Mesodermal cell (in vitro differentiated cells): ENCODE measurements at regions not wholly inside any gene's neighbourhood (a gene's known extent, or its start where the extent isn't known, plus 50 kb on each side); places are given as distances from the start of the nearest gene placed in this dataset.
"Not testable (repeated sequence)": the region's sequence is repeated elsewhere in the genome, so short reads cannot be mapped to it uniquely, and the experiment has no call there.

Experiments used
- H3K27ac ChIP-seq: 2 replicates; pipeline ENCODE4 v1.7.0; 2013; ENCODE audit warnings: mild to moderate bottlenecking, low read depth, low read length, moderate library complexity; ENCODE audit not compliant: severe bottlenecking
- H3K36me3 ChIP-seq: 2 replicates; pipeline ENCODE4 v1.7.1; 2013; ENCODE audit warnings: mild to moderate bottlenecking, low read length, moderate library complexity; ENCODE audit not compliant: control insufficient read depth, insufficient read depth
- H3K4me1 ChIP-seq: one replicate; pipeline ENCODE4 v1.7.1; 2013; ENCODE audit warnings: mild to moderate bottlenecking, low read length; ENCODE audit not compliant: insufficient read depth, control insufficient read depth, poor library complexity, severe bottlenecking
- H3K4me3 ChIP-seq: 2 replicates; pipeline ENCODE4 v1.7.0; 2013; ENCODE audit warnings: low read length, control low read depth, mild to moderate bottlenecking; ENCODE audit not compliant: insufficient read depth, poor library complexity, severe bottlenecking; ENCODE audit errors: extremely low read depth
- H3K9me3 ChIP-seq: 2 replicates; pipeline ENCODE4 v1.7.1; 2013; ENCODE audit warnings: mild to moderate bottlenecking, low read length, moderate library complexity; ENCODE audit not compliant: control insufficient read depth
- WGBS, 2 experiments: methylation state at CpG; one replicate each; pipeline ENCODE4 v1.1.5; 2013; ENCODE audit warnings: missing lambda C conversion rate in 2 of 2; ENCODE audit not compliant: insufficient coverage in 2 of 2; 5-methylcytosine and 5-hydroxymethylcytosine counted together

GRCh38 chr1:143870388-143870787, 101.4 kb downstream of the FAM72C start:
- not testable (repeated sequence) for H3K9me3 ChIP-seq
- WGBS, 2 experiments = no CpG with 5 or more reads among the region's 1 CpG

GRCh38 chr1:143867590-143868220, 104.1 kb downstream of the FAM72C start:
- not testable (repeated sequence) for H3K27ac ChIP-seq, H3K9me3 ChIP-seq, H3K4me1 ChIP-seq, H3K36me3 ChIP-seq, H3K4me3 ChIP-seq
- no CpG with 5 or more reads among the region's 5 CpGs for WGBS, 2 experiments

More at GRCh38 chr1:143870388-143870787, 101.4 kb downstream of the FAM72C start:
- H3K27ac ChIP-seq, H3K36me3 ChIP-seq, H3K4me3 ChIP-seq, H3K4me1 ChIP-seq: not testable (repeated sequence)

DNA sequence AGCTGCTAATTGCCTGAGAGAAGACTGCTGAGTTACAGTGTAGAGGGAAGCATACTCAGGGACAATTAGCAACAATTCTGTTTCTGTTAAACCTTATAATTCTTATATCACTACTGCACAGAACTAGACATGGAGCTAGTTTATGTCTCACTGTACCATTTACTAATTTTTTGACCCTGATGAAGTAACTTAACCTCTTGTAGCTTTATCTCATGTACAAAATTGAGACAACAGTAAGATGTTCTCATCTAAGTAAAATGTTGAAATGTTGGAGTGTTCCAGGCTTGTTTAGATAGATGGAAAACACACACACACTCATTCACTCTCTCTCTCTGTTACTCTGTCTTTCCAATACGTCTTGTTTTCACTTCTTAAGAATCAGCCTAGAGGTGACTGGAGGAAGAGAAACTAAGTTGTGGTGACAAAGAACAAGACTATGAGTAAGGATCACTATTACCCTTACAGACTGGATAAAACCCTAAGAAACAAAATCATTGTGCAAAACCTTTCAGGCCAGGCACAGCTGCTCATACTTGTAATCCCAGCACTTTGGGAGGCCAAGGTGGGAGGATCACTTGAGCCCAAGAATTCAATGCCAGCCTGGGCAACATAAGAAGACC, 107.8 kb downstream of the FAM72C start:
- not testable (repeated sequence) for H3K9me3 ChIP-seq

DNA sequence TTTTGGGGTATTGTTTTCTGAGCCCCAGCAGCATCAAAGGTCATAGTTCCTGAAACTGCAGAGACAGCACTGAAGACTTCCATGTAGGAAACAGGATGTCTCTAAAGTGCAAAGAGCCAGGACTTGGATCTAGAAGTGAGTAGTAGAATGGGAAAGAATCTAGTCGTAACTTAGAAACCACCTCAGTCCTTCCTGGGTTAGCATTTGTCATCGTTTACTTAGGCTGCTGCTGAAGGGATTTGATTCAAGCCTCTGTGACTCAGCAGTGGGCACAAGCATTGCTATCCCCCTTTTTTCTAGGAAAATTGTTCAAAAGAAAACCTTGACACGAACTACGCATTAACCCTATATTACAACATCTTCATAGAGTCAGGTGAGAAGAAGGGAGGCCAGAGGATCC, 109.1 kb downstream of the FAM72C start:
- no CpG with 5 or more reads among the region's 4 CpGs for WGBS, 2 experiments

More for the DNA sequence above, 107.8 kb downstream of the FAM72C start:
- WGBS, 2 experiments = no CpG with 5 or more reads among the region's 1 CpG
- H3K4me3 ChIP-seq, H3K4me1 ChIP-seq, H3K36me3 ChIP-seq, H3K27ac ChIP-seq: not testable (repeated sequence)

DNA sequence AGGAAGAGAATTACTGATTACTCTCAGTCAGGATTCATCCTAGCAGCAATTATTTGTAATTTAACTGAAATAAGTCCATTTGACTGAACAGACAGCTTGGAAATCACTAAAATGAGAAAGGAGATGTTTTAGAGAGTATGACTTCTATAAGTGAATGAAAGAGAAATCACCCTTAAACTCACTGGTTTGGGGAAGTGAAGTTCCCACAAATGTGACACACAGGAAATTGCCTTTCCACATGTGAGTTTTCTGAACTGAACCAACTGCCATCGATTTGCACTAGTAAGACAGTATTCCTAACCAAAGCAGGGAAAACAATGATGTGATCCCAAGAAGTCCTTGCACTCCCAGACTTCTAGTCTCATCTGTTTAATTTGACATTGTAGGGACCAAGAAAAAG, 110.5 kb downstream of the FAM72C start:
- WGBS, 2 experiments = no CpG with 5 or more reads among the region's 1 CpG
- not testable (repeated sequence) for H3K4me1 ChIP-seq, H3K4me3 ChIP-seq, H3K36me3 ChIP-seq, H3K9me3 ChIP-seq, H3K27ac ChIP-seq

More for the DNA sequence above, 109.1 kb downstream of the FAM72C start:
- H3K4me1 ChIP-seq, H3K27ac ChIP-seq, H3K4me3 ChIP-seq, H3K9me3 ChIP-seq, H3K36me3 ChIP-seq: not testable (repeated sequence)

DNA sequence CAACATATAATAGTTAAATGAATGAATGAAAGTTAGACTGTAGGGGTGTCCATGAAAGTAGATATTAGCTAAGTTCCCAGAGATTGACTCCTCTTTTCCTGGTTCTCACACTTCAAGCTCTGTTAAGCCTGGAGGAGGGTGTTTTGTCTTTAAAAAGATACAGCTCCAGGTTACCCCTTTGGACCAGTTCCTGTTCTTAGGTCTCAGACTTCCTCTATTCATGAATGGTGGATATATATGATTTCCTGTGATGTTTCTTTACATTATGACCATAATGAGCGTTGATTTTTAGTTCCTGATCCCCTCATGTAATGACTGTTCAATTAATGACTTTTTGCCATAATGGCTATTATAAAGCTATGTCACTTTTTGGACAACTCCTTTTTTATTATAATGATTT, 115.9 kb downstream of the FAM72C start:
- H3K4me1 ChIP-seq, H3K27ac ChIP-seq, H3K9me3 ChIP-seq, H3K4me3 ChIP-seq, H3K36me3 ChIP-seq: not testable (repeated sequence)
- no CpG with 5 or more reads among the region's 1 CpG for WGBS, 2 experiments

DNA sequence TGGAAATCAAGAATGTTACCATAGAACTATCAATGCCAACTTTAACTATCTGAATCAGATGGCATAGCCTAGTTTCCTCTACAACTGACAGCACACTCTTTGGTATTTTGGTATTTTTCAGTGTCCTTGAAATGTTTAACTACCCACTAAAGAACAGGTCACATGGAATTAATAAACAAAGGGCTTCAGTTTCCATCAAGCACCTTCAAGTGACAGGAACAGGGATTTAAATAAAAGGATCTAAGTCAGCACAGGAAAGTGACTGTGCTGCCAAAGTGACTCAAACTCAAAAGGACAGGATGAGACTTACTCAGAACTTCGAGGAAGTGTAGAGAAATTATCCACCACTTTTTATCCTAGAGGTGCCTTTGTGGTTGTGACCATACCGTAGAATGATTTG, 117.7 kb downstream of the FAM72C start:
- no CpG with 5 or more reads among the region's 2 CpGs for WGBS, 2 experiments
- not testable (repeated sequence) for H3K27ac ChIP-seq, H3K4me1 ChIP-seq, H3K4me3 ChIP-seq, H3K9me3 ChIP-seq, H3K36me3 ChIP-seq

DNA sequence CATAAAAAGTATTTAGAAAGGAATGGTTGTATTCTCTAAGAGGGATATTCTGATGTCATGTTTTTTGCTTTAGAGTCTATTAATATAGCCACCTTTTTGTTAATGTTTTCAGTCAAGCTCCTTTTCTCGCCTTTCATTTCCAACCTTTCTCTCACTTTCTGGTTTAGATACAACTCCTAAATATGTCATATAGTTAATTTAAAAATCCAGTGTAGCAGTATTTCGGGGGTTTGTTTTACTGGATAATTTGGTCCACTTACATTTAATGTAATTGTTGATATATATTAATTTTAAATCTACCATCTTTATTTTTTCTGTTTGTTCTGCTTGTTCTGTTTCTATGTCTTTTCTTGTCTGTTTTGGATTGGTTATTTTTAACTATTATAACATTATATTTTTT, 121.1 kb downstream of the FAM72C start:
- not testable (repeated sequence) for H3K27ac ChIP-seq, H3K4me1 ChIP-seq, H3K9me3 ChIP-seq, H3K4me3 ChIP-seq, H3K36me3 ChIP-seq
- WGBS, 2 experiments = no CpG with 5 or more reads among the region's 2 CpGs

GRCh38 chr1:143848859-143849258, 122.9 kb downstream of the FAM72C start:
- H3K27ac ChIP-seq = not testable (repeated sequence)

GRCh38 chr1:143845193-143845592, 126.6 kb downstream of the FAM72C start:
- not testable (repeated sequence) for H3K36me3 ChIP-seq, H3K27ac ChIP-seq, H3K4me1 ChIP-seq, H3K9me3 ChIP-seq, H3K4me3 ChIP-seq
- WGBS, 2 experiments = no CpG with 5 or more reads among the region's 1 CpG

More at GRCh38 chr1:143848859-143849258, 122.9 kb downstream of the FAM72C start:
- not testable (repeated sequence) for H3K4me1 ChIP-seq, H3K36me3 ChIP-seq, H3K9me3 ChIP-seq, H3K4me3 ChIP-seq

- H3K9me3 ChIP-seq = not testable (repeated sequence)
- WGBS, 2 experiments = no CpG with 5 or more reads among the region's 2 CpGs
Observed at GRCh38 chr1:143842058-143842457, 129.7 kb downstream of the FAM72C start.

More at GRCh38 chr1:143842058-143842457, 129.7 kb downstream of the FAM72C start:
- not testable (repeated sequence) for H3K4me1 ChIP-seq, H3K27ac ChIP-seq, H3K36me3 ChIP-seq, H3K4me3 ChIP-seq
